Heart left ventricle (tissue), 16 donors: ENCODE measurements at regions not wholly inside any gene's neighbourhood (a gene's known extent, or its start where the extent isn't known, plus 50 kb on each side); places are given as distances from the start of the nearest gene placed in this dataset.

Source experiments
- ATAC-seq, 4 donors: fragments of 200-7000 bp; cut with Tn5 transposase; one replicate each; pipeline ENCODE4 v1.9.1; 2020 to 2022; ENCODE audit warnings: moderate library complexity in 4 of 4, mild to moderate bottlenecking in 3 of 4, moderate number of reproducible peaks in 1 of 4
- DNase-seq, 5 donors: peaks; one replicate each; pipeline ENCODE4 v3.0.0-alpha.2; 2020
- H3K27ac ChIP-seq, 12 donors: fragments of 200-600 bp; sonication (generic) in 4 of 12; one replicate each; pipeline versions ENCODE4 v1.5.0 to v1.8.0; 2016 to 2022; ENCODE audit warnings: mild to moderate bottlenecking in 2 of 12
- H3K27me3 ChIP-seq, 9 donors: fragments of 200-600 bp; sonication (generic) in 2 of 9; one replicate each; pipeline versions ENCODE4 v1.5.1 to v1.8.0; 2016 to 2022; ENCODE audit warnings: mild to moderate bottlenecking in 3 of 9
- H3K36me3 ChIP-seq, 9 donors: fragments of 200-600 bp; sonication (generic) in 2 of 9; one replicate each; pipeline versions ENCODE4 v1.5.0 to v1.8.0; 2018 to 2022; ENCODE audit warnings: mild to moderate bottlenecking in 2 of 9
- H3K4me1 ChIP-seq, 12 donors: fragments of 200-600 bp; sonication (generic) in 4 of 12; one replicate each; pipeline versions ENCODE4 v1.5.0 to v1.8.0; 2016 to 2022; ENCODE audit warnings: mild to moderate bottlenecking in 3 of 12
- H3K4me3 ChIP-seq, 12 donors: fragments of 200-600 bp; sonication (generic) in 4 of 12; one replicate each; pipeline versions ENCODE4 v1.5.0 to v1.8.0; 2017 to 2022; ENCODE audit warnings: mild to moderate bottlenecking in 9 of 12, moderate library complexity in 4 of 12
- H3K9me3 ChIP-seq, 12 donors: fragments of 200-600 bp; sonication (generic) in 4 of 12; one replicate each; pipeline versions ENCODE4 v1.5.0 to v1.8.0; 2016 to 2022; ENCODE audit warnings: mild to moderate bottlenecking in 1 of 12
- POLR2A ChIP-seq, 2 donors: fragments of 450-650 bp; IDR thresholded peaks; one replicate each; pipeline ENCODE4 v1.6.1; 2017; ENCODE audit warnings: antibody characterized with exemption in 2 of 2, mild to moderate bottlenecking in 2 of 2, moderate library complexity in 2 of 2
- WGBS, 4 donors: extraction: QIAGEN DNeasy Blood & Tissue Kit in 2 of 4; methylation state at CpG; one replicate each; pipeline versions ENCODE4 v1.1.5 to v1.1.7; 2013 to 2018; 5-methylcytosine and 5-hydroxymethylcytosine counted together
- intact Hi-C, 10 donors: fragments of 100-400 bp; cut with DNase I; formaldehyde crosslinking; loops; one replicate each; pipeline versions ENCODE4 v1.11.1 to v1.14.2; 2022
- TF ChIP-seq, protein P1 (sequence below), 12 donors: fragments of 200-600 bp; sonication (generic) in 4 of 12; IDR thresholded peaks; one replicate each; pipeline versions ENCODE4 v1.5.0 to v1.8.0; 2018 to 2022; ENCODE audit warnings: antibody characterized with exemption in 12 of 12, mild to moderate bottlenecking in 5 of 12
- donor health status: ischemic (EF 13 %, LVEDD 7.1; RV severe dilation, severe dysfunction).
- donor health status: healthy with polysubstance abuse.
- donor health status: DM: no; HTN: yes; CAD: no.
- donor health status: DM: no; HTN: no; CAD: no.
- donor health status: ischemic (EF 25% LVEDD 6.9; RV normal size, moderate dysfunction).
- donor health status: ischemic (EF 25% LVEDD 5.7; RV mildly dilated, moderate dysfunction).
- donor health status: healthy.
- donor health status: DM: yes; HTN: yes; CAD: no.
- donor health status: ischemic (EF 35%, LVEDD 5.7; RV mildly dilated, moderate dysfunction).
- donor health status: nonischemic (EF 11% LVEDD 7.7; RV severe dilation, severe dysfunction).
- donor health status: DM: yes; HTN: yes; CAD: no.
- donor health status: PGD.
- donor health status: ischemic (EF 29% LVEDD 5.4; RV normal size, mild dysfunction).
- donor health status: nonischemic (EF 23%, LVEDD 6.1; RV moderate dilation, normal function).

DNA sequence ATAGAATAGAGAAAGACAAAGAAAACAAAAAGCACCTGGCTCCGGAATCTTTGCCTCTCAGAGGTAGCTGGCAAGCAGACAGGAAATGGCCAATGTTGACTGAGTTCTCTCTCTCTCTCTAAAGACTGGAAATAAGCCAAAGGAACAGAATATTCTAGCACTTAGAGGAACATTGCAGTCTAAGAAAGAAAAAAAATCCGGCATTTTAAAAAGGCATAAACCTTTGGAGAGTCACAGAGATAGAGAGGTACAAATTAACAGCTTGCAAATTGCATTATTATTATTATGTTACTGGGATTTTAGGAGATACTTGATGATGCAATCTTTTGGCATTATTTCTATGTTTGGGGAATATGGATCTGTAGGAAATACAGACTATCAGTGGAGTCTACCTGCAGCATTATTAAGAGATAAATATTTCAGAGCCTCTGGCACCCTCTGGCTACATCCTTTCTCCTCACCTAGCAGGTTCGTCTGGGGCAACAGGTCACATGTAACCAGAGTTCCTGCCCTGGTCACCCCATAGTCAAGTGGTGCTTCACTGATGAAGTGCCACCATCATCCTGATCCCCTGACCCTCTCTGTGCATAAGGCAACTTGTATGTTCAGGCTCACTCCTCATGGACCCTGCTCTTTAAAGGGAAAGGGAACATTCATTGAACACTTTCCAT, 318.9 kb upstream of the ACVR2A start:
- peaks cover 0 to 6% (median 0%) of the 10 kb centered on the region in 12 donors for H3K4me1 ChIP-seq
- H3K27ac ChIP-seq, result no peak overlapping the region
- DNase-seq (no peak), ATAC-seq (no peak)
- intact Hi-C loops, result no loop called here
- no peaks in the 10 kb centered on the region for H3K9me3 ChIP-seq
- no peaks in the 10 kb centered on the region for H3K36me3 ChIP-seq
- no peaks in the 10 kb centered on the region for H3K27me3 ChIP-seq
- 31 to 53% (median 41%) methylated on average over 3 of the region's 3 CpGs for WGBS, 4 donors
- TF ChIP-seq, protein P1, sequence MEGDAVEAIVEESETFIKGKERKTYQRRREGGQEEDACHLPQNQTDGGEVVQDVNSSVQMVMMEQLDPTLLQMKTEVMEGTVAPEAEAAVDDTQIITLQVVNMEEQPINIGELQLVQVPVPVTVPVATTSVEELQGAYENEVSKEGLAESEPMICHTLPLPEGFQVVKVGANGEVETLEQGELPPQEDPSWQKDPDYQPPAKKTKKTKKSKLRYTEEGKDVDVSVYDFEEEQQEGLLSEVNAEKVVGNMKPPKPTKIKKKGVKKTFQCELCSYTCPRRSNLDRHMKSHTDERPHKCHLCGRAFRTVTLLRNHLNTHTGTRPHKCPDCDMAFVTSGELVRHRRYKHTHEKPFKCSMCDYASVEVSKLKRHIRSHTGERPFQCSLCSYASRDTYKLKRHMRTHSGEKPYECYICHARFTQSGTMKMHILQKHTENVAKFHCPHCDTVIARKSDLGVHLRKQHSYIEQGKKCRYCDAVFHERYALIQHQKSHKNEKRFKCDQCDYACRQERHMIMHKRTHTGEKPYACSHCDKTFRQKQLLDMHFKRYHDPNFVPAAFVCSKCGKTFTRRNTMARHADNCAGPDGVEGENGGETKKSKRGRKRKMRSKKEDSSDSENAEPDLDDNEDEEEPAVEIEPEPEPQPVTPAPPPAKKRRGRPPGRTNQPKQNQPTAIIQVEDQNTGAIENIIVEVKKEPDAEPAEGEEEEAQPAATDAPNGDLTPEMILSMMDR (IDR thresholded peaks at IDR 0.05), result no peak
- no peak for TF ChIP-seq POLR2A (IDR thresholded peaks at IDR 0.05)
- no peak overlapping the region for H3K4me3 ChIP-seq

DNA sequence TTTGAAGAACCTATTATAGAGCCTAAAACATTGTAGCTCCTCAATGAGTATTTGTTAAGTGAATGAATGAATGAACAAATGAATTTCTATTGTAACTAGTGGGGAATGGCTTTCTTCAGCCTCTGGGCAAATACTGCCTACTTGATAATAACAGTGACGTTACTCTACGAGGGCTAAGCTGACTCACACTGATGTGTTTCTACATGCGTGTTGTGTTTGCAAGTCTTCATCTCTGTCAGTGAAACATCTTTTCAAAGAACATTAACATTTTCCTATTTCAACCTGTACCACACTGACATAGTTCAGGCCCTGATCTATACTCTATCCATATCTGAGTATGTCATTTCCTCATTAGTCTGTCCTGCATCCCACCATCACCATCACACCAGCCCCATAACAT, 319.9 kb upstream of the ACVR2A start:
- 85 to 94% (median 92%) methylated on average over 3 of the region's 3 CpGs for WGBS, 4 donors
- intact Hi-C loops, result no loop called here
- TF ChIP-seq POLR2A (IDR thresholded peaks at IDR 0.05), result no peak
- TF ChIP-seq, protein P1 (IDR thresholded peaks at IDR 0.05), result no peak
- ATAC-seq (no peak), DNase-seq (no peak)
- H3K4me3 ChIP-seq, result no peak overlapping the region
- no peaks in the 10 kb centered on the region for H3K36me3 ChIP-seq
- no peaks in the 10 kb centered on the region for H3K27me3 ChIP-seq
- no peak overlapping the region for H3K27ac ChIP-seq
- H3K4me1 ChIP-seq, result peaks cover 0 to 6% (median 0%) of the 10 kb centered on the region in 12 donors
- no peaks in the 10 kb centered on the region for H3K9me3 ChIP-seq

DNA sequence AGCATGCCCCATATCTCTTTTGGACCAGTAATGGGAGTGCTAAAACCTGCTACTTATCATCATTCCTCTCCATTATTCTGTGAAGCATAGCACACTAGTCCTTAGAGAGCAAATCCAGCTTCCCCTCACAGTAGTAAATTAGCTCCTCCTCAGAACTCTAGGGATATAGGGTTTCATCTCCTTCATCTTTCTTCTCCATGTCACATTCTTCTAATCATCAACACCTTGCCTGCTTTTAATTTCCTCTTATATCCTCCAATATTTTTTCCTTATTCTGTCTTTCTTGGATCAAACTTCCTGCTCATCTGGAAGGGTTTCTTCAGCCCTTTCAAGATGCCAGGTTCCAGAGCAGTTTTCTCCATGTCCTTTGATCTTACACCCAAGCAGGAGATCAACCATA, 321.4 kb upstream of the ACVR2A start:
- Histone ChIP-seq H3K27ac (no peak overlapping the region), H3K36me3 (no peaks in the 10 kb centered on the region), H3K9me3 (no peaks in the 10 kb centered on the region), H3K27me3 (no peaks in the 10 kb centered on the region), H3K4me3 (no peak overlapping the region), H3K4me1 (peaks cover 0 to 6% (median 0%) of the 10 kb centered on the region in 12 donors)
- TF ChIP-seq POLR2A (IDR thresholded peaks at IDR 0.05), result no peak
- TF ChIP-seq, protein P1 (IDR thresholded peaks at IDR 0.05), result no peak
- DNase-seq, result no peak
- intact Hi-C loops, result no loop called here
- ATAC-seq, result no peak

DNA sequence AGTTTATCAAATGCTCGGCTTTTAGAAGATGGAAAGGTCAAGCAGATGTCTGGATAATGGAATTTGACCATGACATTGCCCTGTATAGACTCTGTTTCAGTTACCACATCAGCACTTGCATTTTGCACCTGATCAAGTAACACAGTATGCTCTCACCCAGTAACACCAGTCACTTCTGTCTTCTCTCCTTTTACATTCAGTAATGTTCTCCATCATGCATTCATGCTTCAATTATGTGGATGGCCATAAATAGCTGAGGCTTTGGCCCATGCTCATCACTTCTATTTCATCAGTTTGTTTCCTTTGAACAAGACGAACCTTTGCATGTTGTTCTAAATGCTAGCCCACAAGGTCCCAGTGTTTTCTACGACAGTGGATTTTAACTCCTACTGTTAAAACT, 322.9 kb upstream of the ACVR2A start:
- no peaks in the 10 kb centered on the region for H3K9me3 ChIP-seq
- H3K27me3 ChIP-seq, result no peaks in the 10 kb centered on the region
- no peaks in the 10 kb centered on the region for H3K36me3 ChIP-seq
- ATAC-seq, result no peak
- peaks cover 0 to 6% (median 0%) of the 10 kb centered on the region in 12 donors for H3K4me1 ChIP-seq
- TF ChIP-seq, protein P1 (IDR thresholded peaks at IDR 0.05), result no peak
- no peak for TF ChIP-seq POLR2A (IDR thresholded peaks at IDR 0.05)
- DNase-seq, result no peak
- no peak overlapping the region for H3K4me3 ChIP-seq
- no peak overlapping the region for H3K27ac ChIP-seq
- intact Hi-C loops, result no loop called here
- WGBS, 4 donors, result 86 to 91% (median 89%) methylated on average over 3 of the region's 3 CpGs
